HG02981 (cell line): ENCODE measurements at regions not wholly inside any gene's neighbourhood (a gene's known extent, or its start where the extent isn't known, plus 50 kb on each side); places are given as distances from the start of the nearest gene placed in this dataset.

Experiments
- ATAC-seq: cut with Tn5 transposase; IDR thresholded peaks from one replicate; pipeline ENCODE4 v1.9.1; 2021; ENCODE audit warnings: mild to moderate bottlenecking, moderate library complexity; ENCODE audit not compliant: unreplicated experiment

- ATAC-seq = no peak
Measured at GRCh38 chr20:40806929-40807820, 118.1 kb upstream of the MAFB start.

DNA sequence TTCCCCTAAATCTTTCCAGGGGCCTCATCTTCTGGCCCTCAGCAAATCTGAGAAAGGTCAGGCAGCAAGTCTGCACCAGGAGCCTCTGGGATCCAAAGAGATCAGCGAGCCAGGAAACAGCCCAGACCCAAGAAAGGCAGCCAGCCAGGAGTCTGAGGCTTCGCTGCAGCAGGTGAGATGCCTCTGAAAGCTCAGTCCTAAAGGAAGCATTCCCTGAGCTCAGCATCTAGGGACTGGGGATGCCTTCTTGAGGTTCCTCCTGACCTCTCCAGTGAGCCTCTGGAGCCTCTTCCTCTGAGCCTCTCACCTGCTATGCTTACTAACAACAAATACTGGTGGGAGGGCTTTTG is 118.8 kb upstream of the MAFB start:
- no peak for ATAC-seq

DNA sequence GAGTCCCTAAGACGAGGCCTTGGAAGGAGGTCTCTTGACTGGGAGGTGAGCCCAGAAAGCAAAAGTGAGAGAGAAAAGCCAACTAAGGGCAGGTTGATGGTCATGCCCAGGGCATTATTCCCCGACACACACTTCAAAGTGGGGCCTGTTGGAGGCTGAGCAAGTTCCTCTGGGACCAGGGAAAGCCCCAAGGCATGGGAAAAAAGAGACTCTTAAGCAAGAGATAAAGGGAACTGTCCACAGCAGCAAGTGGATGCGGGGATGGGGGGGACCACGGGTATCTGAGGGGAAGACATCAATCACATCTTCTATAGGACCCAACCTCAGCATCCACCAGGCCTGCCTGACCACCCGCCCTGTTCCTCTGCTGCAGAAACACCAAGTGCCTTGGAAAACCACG is 119.9 kb upstream of the MAFB start:
- no peak for ATAC-seq

DNA sequence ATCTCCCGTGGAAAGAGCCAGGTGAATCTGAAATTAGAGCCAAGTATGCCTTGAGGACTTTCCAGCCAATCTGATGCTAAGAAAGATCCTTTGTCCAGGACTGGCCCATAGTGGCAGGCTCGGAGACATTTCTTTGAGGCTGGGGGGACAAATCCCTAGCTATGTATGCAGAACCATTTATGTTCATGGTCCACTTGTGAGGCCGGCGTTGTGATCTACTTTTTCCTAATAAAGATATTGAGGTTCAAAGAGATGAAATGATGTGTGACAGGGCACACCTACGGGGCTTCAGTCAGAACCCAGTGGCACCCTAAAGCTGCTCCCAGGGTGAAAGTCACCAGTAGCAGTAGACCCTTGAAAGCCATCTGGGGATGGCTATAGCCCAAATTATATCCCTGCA is 120.3 kb upstream of the MAFB start:
- ATAC-seq = no peak

- no peak for ATAC-seq
Measured at GRCh38 chr20:40810332-40811000, 121.4 kb upstream of the MAFB start.

GRCh38 chr20:40811004-40811403 is 122.0 kb upstream of the MAFB start:
- ATAC-seq = no peak

- ATAC-seq = no peak
Measured at GRCh38 chr20:40811660-40812414, 122.8 kb upstream of the MAFB start.

GRCh38 chr20:40812415-40812925 is 123.4 kb upstream of the MAFB start:
- ATAC-seq = no peak

DNA sequence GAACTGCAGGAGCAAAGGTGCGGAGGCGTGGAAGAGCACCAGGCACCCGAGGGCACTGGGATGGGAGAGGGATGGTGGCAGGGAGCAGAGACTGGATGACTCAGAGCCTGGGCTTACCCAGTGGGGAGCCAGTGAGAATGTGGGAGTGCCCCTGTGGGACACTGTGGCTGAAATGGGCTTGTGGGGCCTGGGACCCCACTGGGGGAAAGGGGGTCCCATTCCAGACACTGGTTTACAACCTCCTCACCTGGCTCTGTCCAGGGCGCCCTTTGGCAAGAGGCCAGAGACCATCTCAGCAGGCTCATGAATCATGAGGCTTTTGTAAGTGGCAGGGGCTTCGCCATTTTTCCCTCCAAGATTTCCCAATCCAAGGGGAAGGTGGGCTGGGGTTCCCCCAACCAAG is 124.0 kb upstream of the MAFB start:
- no peak for ATAC-seq

DNA sequence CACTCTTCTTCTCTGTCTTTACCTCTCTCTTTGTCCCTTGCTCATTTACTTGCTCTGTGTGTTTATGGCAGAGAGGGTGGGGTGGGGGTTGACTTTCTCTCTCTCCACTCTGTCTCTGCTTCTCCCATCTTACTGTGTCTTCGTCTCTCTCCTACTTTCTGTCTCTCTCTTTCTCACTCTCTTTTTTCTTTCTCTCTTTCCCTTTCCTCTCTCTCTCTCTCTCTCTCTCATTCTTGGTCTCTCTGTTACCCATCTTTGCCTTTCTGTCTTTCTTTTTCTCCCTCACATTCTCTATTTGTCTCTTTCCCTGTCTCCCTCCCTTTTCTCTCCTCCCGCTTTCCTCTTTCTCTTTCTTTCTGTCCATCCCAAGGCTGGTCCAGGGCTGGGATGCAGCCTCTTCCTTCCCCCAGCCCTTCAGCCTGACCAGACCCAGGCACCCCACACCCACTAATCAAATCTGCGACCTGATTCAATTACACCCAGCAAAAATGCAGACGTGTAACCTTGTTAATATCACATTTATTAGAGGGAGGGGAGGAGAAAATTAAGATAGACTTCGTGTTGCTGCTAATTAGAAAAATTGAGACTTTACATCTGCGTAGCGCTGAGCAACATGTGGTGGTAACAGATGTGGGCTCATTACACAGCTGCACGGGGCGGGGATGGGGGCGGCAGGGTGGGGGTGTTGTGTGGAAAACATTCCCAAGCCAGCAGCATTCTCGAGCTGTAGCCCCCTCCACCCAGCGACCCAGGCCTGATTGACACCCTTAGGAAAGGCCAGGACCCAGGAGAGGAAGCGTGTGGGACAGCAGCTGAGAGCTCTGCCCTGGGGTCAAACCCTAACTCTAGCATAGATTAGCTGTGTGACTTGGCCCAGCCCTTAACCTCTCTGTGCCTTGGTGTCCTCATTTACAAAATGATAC is 124.9 kb upstream of the MAFB start:
- no peak for ATAC-seq

DNA sequence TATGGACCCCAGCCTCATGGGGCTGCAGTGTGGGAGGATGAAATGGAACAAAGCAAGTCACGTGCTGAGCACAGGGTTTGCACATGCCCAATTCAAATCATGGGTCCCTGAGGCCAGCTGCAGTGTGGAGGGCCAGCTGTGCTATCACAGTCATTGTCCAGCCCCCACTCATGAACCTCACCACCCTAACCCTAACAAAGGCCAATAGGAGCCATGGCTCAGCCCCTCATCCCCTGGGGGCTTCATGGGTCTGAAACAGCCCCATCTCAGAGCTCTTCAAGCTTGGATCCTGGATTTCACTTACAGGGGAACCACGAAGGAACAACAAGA is 125.6 kb upstream of the MAFB start:
- no peak for ATAC-seq

- ATAC-seq = no peak
Measured at GRCh38 chr20:40815156-40816038, 126.4 kb upstream of the MAFB start.

DNA sequence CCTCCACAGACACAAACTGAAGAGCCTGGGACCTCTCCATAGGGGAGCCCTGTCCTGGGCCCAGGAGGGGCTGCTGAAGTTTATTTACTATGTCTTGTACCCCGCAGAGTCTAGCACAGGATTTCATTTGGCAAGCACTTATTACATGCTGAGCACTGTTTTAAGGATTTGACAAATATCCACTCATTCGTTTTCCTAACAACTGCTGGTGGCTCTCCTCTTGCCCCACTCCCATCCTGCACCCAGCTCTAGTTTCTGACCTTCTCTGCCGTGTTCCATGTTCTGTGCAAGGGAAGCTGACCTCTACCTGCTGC is 127.0 kb upstream of the MAFB start:
- ATAC-seq = no peak

DNA sequence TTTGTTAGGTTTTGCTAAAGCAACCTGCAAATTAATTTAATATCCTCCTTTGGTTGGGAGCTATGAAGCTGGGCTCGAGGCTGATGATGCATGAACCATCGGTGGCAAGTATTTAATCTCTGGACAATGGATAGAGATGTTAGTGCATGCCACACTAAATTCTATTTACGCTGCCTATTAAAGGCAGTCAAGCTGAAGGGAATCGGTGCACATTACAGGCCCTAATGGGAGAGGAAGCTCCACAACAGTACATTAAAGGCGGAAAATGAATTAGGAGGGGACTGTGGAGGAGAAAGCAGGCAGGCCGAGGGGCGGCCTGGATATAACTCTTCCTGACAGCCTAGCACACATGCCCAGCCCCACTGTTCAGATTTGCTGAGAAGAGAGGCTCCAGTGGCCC is 132.4 kb upstream of the MAFB start:
- no peak for ATAC-seq

- no peak for ATAC-seq
Measured at GRCh38 chr20:40826699-40827098, 137.7 kb upstream of the MAFB start.

- ATAC-seq = no peak
Measured at GRCh38 chr20:40835321-40835720, 146.3 kb upstream of the MAFB start.

DNA sequence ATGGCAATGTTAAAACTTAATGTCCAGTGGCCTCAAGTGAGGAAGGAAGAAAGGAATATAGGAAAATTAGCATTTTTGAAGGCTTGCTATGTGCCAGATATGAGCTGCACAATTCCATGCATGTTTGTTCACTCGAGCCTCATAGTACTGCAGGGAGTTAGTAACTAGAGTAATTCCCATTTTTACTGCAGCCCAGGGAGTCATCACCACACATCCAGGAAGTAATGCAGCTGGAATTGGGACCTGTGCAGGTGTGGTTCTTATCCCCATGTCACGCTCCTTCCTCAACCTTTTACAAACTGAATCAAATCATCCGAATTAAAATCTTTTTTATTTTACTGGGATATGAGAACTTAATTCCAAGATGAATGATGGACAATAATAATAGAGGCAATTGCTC is 149.5 kb upstream of the MAFB start:
- ATAC-seq = no peak

DNA sequence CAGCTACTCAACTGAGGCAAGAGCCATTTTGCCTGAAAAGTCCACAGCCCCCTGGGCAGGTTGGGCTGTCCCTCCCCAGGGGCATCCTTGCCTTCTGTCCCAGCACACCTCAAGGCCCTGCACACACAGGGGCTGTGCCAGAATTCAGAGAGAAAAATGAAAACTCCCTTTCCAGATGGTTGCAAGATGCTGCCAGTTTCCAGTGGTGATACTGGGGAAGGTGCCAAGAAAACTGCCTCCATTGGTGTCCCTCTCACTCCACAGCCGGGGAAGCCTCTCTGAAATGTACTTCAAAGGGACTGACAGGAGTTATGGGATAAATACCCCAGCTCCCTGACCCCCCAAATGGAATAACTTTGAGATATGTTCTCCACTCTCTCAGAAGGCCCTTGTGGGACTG is 154.2 kb upstream of the MAFB start:
- no peak for ATAC-seq

- no peak for ATAC-seq
Measured at GRCh38 chr20:40844332-40844731, 155.3 kb upstream of the MAFB start.

DNA sequence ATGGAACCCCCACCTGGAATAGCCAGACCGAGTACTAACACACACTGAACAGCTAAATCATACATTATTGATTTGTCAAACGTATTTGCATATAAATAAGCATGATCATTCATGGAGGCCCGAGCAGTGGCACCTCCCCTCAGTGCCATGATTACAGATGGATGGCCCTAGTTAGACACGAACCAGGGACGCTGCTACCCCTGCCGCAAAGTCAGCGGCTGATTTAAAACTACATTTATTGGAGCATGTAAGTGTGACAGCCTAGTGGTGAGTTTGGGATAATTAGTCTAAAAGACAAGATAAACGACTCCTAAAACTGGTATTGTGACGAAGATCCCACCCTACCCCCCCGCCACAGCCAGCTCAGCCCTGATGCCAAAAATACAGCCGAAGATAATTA is 159.1 kb upstream of the MAFB start:
- ATAC-seq = no peak
